PFSK-1 (cell line): ENCODE measurements at regions not wholly inside any gene's neighbourhood (a gene's known extent, or its start where the extent isn't known, plus 50 kb on each side); places are given as distances from the start of the nearest gene placed in this dataset.

Source experiments
- FOXP2 ChIP-seq: optimal IDR thresholded peaks from 2 replicates; pipeline ENCODE3; 2011; ENCODE audit warnings: borderline replicate concordance, control low read depth, inconsistent platforms; ENCODE audit not compliant: insufficient read depth; ENCODE audit errors: extremely low read length, extremely low read depth
- POLR2AphosphoS5 ChIP-seq: IDR thresholded peaks from 2 replicates; pipeline ENCODE4 v1.6.1; 2012; ENCODE audit warnings: low read depth, mild to moderate bottlenecking, control low read depth, low read length, moderate library complexity
- REST ChIP-seq, 2 experiments: IDR thresholded peaks; 2 replicates each; pipeline versions ENCODE4 v1.6.1 to v1.8.0; 2011 to 2012; ENCODE audit warnings: low read depth in 2 of 2, low read length in 2 of 2, control low read depth in 1 of 2, inconsistent platforms in 1 of 2, mild to moderate bottlenecking in 1 of 2, moderate library complexity in 1 of 2; ENCODE audit not compliant: insufficient read depth in 1 of 2
- SIN3A ChIP-seq: IDR thresholded peaks from 2 replicates; pipeline ENCODE4 v1.6.1; 2012; ENCODE audit warnings: mild to moderate bottlenecking, low read length, moderate library complexity, borderline replicate concordance; ENCODE audit not compliant: insufficient read depth
- TAF1 ChIP-seq: IDR thresholded peaks from 2 replicates; pipeline ENCODE4 v1.6.1; 2012; ENCODE audit warnings: low read length, control low read depth, borderline replicate concordance; ENCODE audit not compliant: insufficient read depth

DNA sequence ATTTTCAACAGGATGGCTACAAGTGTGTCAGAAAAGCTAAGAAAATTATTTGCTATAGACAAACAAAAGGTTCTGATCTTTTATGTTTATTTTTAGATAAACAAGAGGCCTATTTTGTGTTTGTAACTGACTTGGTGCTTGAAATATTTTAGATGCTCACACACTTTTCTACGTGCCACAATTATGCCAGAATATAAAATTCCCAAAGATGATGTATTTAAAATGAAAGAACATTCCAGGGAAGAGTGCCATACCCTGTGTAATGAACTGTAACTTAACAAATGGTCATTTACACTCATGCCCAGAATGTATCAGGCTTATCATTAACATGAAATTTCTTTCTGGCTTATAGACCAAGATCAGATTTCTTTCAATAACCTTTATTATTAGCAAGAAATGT lies 144.9 kb upstream of the MTPN start:
- TF ChIP-seq REST (IDR thresholded peaks at IDR 0.05; ENCODE audit: insufficient read depth in 1 of 2, low read depth in 2 of 2, low read length in 2 of 2) (no peak), SIN3A (no peak), TAF1 (no peak), FOXP2 (no peak), POLR2AphosphoS5 (no peak)

GRCh38 chr7:136117539-136117938 lies 140.4 kb upstream of the MTPN start:
- TF ChIP-seq FOXP2, result no peak
- TF ChIP-seq POLR2AphosphoS5, result no peak
- TF ChIP-seq SIN3A, result no peak
- no peak for TF ChIP-seq TAF1
- no peak for TF ChIP-seq REST (IDR thresholded peaks at IDR 0.05; ENCODE audit: insufficient read depth in 1 of 2, low read depth in 2 of 2, low read length in 2 of 2)

DNA sequence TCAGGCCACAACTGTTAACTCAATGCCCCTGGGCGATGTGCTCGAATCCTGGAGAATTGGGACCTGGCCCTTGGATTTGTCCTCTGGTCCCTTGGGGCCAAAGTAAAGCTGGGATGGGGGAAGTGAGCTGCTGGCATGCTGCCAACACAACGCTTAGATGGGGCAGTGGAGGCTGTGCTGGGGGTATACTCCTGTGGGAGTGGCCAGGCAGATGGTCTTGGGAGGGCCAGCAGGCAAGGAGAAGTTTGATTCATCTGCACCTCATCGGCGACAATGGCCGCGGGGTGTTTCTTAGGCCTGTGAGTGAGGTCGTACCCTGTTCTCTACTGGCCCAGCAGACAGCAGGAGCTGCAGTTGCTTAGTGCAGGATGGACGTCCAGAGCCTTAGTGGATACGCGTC lies 139.0 kb upstream of the MTPN start:
- TF ChIP-seq POLR2AphosphoS5, result no peak
- no peak for TF ChIP-seq FOXP2
- TF ChIP-seq REST (IDR thresholded peaks at IDR 0.05; ENCODE audit: insufficient read depth in 1 of 2, low read depth in 2 of 2, low read length in 2 of 2), result no peak
- no peak for TF ChIP-seq SIN3A
- TF ChIP-seq TAF1, result no peak

- TF ChIP-seq FOXP2 (no peak), TAF1 (no peak), REST (IDR thresholded peaks at IDR 0.05; ENCODE audit: insufficient read depth in 1 of 2, low read depth in 2 of 2, low read length in 2 of 2) (no peak), SIN3A (no peak), POLR2AphosphoS5 (no peak)
These were observed 138.0 kb upstream of the MTPN start for GRCh38 chr7:136114966-136115762.
